ENCODE measurements at regions not wholly inside any gene's neighbourhood (a gene's known extent, or its start where the extent isn't known, plus 50 kb on each side); places are given as distances from the start of the nearest gene placed in this dataset.

GRCh38 chr9:103988821-103989220 lies 105.3 kb upstream of the SMC2 start:
- TF ChIP-seq CTCF (IDR thresholded peaks at IDR 0.05; ENCODE audit: low read depth, low read length) (no peak), POLR2A (IDR thresholded peaks at IDR 0.05; ENCODE audit: extremely low read depth, insufficient read length) (no peak), MAX (IDR thresholded peaks at IDR 0.05; ENCODE audit: low read depth, low read length) (no peak), MYC (IDR thresholded peaks at IDR 0.05; ENCODE audit: low read depth, low read length) (no peak)

Measured in NB4 (cell line).